Medulla oblongata (tissue), 1 donor: ENCODE measurements at regions not wholly inside any gene's neighbourhood (a gene's known extent, or its start where the extent isn't known, plus 50 kb on each side); places are given as distances from the start of the nearest gene placed in this dataset.

Experiments used
- DNase-seq: peaks from one replicate; pipeline ENCODE4 v3.0.0-alpha.2; 2015; ENCODE audit errors: extremely low spot score

DNA sequence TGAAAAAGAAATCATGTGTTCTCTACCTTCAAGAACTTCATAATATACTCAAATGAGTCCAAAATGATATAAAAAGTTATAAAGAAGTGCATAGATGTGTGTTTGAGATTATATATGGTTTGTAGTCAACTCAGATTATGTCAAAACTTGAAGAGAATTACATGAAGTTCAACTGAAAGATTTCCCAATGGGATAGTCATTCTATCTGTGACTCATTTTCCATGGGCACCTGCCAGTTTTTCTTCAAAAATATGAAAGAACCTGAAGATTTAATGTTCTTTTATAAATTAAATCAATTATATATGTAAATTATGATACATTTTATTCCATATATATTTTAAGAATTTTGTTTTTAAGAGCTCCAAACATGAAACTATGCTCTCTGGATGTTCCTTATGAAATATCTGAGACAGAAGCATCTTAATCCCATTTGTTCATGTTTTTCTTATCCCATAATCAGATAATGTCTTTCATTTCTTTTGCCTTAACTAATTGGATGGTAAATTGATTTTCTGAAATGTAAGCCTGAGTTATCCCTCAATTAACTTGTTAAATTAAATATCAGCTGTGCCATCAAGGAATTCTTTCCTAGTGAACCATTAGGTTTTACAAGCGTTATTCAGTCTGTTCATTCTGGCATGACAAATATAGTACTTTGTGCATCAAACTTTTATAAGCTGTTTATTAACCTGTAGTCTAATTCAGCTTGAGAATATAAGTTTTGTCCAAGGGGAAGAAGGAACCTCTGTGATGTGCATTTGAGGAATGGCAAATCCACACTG is 387.1 kb downstream of the IPMK start:
- no peak for DNase-seq

DNA sequence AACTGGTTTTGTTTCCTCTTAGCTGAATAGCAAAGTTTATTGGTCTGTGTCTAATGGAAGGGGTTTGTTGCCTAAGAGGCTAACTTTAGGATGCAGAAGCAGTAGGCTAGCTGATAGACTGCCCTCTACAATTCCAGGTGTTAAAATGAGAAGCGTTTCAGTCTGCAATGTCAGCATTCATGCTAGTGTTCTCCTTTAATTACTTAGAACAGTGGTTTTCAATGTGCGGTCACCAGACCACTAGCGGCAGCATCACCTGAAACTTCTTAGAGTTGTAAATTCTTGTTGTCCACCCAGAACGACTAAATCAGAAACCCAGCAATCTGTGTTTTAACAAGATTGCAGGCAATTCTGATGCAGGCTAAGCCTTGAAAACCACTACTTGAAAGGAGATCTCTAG is 392.9 kb downstream of the IPMK start:
- DNase-seq: no peak

DNA sequence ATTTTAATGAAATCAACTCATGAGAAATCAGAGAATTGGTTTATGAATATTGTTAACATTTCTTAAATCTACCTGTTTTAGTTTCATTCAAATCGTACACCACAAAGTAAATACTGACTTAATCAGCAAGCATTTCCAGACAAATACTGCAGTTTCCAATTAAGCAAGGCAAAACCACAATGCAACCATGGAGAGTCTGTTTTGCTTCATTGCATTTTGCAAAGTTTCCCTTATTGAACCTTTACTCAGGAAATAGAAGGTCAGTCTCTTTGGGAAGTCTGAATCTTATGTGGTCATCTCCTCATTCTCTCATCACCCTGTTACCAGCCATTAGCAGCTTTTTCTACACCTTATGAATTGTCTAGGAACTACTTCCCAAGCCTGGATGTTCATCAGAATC is 400.5 kb downstream of the IPMK start:
- DNase-seq: no peak

DNA sequence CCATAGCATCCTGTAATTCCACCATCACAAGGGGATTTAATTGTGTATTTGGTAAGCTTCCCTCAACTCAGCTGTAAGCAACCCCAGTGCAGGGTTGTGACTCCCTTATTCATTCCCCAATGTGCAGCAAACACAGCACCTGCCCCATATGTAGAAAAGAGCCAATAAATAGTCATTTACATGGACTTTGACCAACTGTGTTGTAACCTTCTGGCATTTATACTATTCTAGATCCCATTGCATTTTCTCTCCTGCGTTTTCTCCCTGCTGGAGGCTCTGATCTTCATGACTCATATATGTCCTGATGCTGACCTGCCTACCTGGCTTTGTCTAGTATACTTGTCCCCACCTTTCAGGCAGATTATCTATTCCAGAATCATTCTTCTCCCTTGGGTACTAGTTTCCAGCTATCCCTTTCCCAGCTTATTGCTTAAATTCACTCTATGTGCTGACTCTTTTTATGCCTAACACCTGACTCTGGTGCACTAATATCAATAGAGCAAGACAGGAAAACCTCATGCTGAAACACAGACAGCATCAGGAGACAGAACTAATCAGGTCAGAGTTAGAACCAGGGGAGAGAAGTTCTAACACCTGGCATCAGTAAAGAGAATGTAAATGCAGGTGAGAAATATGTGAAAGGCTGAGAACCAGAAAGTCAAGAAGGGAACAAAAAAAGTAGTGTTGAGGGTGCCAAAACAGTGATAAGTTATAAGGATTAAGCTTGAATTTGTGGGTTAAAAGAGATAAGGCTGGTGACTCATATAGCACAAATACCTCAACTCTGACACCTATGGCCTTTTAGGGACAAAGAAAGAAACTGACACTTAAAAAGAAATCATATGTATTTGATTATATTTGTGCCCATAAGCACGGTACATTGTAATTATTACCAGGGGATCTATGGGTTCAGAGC is 402.7 kb downstream of the IPMK start:
- no peak for DNase-seq

DNA sequence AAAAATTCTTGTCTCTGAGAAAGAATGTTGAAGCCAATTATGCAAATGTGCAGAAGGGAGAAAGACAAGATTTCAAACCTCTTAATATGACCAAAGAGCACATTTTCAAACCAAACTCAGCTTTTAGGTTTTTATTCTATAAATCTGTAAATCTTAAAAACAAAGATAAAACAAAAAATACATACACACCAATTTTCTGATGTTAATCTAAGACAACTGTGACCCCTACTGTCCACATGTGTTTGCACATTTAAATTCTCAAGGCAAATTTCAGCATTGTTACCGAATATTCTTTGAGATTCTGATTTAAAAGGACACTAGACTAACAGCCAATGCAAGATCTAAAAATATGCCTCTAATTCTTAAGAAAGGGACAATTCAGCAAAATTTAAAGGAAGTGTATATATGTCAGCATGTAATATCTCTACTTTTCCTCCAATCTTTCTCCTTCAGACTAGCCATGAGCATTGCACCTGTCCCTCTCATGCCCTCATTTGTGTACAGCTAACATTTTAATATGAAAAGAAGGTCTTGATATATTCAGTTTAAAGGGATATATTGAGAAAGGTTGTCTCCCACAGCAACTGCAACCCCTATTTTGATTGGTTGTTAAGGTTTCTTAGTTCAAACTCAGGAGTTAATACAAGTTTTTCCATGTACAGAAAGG is 417.9 kb downstream of the IPMK start:
- peak; percentile 12 for DNase-seq

DNA sequence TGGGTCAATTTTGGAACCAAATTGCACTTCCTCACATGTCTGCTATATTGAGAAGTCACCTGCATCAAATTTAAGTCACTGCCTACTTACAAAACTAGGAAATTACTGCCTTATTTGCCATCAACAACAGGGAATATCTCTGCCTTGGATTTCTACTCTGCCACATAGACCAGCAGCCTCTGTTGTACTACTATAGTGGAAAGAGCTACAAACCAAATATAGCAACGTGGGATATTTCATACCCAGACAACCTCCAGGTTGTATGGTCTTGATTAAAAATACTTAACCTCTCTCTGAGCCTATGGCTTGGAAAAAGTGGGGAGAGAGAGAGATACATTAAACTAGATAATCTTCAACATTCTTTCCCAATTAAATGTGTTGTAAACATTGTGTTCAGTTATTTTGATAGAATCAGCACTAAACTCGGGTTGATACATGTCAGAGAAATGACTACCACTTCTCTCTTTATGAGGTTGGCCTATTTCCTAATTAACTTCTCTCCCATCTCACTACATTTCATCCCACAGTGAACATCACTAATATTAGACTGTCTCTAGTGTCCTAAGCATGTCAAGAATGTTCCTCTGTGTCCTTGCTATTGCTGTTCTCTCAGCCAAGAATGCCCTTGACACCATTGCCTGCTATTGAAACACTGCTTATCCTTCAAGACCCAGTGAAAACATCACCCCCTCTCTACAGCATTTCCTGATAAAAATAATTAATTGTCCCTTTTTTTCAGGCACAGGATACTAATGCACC is 421.2 kb downstream of the IPMK start:
- no peak for DNase-seq

DNA sequence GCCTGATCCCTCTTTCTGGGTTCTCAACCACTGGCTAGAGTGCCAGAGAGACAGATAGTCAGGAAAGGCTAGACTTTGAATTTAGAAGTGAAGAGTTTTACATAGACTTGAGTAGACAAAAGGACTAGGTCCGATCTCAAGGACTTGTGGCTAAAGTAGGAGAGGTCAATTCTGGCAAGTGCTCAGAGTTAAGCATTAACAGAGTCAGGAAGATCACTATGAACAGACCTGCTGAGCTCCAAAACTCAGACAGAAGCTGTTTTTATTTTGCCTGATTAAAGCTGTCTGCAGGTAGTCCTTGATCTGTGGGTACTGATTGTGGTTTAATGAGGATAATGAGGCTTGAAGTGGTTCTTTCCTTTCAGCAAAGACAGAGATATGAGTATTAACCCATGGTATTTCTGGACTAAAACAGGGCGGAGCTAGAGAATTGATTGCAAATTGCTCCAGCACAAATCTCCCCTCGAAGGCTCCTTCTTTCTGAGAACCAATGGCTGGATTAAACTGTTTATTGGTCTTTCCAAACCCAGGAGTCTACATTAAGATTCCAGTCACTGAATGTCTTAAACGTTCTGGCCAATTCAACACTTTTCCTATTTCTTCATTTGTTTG is 423.2 kb downstream of the IPMK start:
- no peak for DNase-seq

DNA sequence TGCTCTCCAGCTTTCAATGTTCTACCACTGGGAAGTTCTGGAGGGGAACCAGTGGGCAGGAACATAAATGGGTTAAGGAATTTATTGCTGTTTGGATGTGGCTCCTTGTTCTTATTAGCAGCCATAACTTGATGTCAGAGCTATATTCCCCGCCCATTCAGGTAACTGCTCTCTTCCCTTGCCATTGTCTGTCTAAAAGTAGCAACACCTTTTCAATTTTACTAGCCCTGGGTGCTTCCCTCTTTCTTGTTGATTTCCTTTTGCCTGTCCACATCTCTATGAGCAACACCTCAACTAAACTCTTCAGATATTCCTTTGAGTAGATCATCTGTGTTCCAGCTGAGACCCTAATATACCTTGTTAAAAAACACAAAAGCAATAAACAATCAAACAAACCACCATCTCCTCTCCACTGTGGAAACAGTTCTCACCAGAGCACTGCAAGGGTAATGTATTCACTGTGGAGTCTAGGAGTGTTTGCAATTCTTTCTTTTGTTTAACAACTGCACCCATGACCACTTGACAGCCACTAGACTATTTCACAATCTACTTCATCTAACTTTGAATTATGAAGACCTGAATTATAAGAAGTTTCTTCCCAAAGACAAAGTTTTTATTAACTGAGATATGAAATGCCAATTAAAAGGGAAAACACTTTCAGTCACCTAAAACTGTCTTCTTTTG is 436.7 kb downstream of the IPMK start:
- DNase-seq: no peak

DNA sequence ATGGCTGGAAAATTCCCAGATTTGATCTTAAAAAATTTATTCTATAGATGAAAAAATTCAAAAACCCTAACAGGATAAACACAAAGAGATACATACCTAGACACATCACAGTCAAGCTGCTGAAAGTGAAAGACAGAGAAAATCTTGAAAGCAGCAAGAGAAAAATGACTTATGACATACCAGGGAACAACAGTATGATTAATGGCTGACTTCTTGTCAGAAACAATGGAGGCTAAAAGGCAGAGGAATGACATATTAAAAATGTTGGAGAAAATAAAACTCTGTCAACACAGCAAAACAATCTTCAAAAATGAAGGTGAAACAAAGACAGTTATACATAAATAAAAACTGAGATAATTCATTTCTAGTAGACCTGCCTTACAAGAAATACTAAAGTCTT is 442.7 kb downstream of the IPMK start:
- DNase-seq: no peak

DNA sequence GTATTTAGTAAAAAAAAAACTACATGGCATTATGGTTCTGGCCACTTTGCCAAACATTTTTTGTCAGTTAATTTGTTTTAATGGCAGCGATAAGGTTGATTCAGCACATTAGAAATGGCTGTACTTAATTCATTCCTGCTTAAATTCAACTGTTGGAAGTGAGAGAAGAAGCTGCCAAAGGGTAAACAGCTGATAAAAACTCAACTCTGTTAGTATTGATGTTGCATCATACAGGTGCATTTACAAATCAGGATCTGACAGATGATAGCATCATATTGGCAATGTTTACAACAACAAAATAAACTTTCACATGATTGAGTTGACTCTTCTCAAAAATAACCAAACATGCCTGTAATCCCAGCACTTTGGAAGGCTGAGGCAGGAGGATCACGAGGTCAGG is 444.3 kb downstream of the IPMK start:
- DNase-seq: no peak

DNA sequence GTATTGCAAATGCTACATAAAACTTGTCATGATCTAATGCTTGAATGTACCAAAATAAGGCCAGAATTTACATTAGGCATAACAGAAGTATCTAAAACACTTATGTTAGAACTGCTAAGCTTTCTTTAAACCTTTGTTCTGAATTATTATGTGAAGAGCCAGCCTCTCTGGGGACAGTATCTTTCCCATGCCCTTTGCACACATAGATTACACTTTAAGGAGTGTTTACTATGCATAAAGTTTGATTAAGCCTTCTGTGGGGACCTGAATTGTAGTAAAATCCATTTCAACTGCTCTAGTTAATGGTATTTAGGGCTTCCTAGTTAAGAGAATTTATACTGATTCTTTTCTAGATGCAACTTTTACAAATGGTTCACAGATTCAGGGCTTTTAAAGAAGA is 444.7 kb downstream of the IPMK start:
- DNase-seq: no peak

DNA sequence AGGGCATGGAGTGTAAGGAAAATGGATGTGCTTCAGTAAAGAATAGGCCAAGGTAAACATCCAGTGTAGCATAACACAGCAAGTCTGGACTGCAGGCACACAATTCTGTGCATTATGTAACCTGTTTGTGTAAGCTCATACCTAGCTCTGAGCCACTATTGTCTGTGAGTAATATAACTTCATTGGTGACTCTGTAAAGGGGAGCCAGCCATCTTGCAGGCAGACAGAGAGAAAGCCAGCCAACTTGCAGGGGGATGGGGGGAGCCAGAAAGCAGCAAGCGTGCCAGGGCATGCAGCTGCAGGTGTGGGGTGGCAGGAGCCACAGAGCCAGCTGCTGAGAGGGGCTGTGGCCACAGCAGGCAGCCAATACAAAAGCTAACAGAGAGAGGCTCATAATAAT is 449.2 kb downstream of the IPMK start:
- DNase-seq: no peak

DNA sequence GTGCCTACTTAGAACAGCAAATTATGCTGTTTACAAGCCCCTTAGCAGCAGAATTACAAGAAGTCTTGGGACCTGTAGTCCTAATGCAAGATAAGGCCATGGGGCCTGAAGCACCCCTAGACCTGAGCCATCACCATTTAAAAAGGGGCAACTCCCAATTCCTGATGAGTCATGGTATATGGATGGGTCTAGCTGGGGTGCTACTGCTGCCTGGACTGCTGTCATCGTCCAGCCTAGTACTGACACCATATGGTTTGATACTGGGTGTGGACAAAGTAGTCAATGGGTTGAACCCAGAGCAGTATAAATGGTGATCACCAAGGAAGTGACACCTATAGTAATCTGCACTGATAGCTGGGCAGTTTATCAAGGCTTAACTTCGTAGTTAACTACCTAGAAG is 450.0 kb downstream of the IPMK start:
- no peak for DNase-seq

DNA sequence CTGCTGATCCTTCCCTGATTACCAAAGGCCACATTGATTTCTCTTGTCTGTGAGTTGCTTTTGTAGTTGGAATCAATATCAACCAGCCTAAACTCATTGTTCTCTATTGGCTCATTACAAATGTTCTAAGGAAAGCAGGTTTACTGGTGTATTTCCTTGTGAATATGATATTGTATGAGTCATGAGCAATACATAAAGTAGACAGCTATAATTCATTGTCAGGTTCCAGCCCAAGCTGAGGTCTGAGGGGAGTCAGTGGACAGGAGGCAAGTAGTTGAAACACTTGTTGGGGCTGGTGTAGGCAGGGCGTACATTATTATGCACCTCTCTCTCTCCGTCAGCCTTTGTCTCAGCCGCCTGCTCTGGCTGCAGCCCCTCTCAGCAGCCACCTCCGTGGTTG is 451.7 kb downstream of the IPMK start:
- DNase-seq: no peak

DNA sequence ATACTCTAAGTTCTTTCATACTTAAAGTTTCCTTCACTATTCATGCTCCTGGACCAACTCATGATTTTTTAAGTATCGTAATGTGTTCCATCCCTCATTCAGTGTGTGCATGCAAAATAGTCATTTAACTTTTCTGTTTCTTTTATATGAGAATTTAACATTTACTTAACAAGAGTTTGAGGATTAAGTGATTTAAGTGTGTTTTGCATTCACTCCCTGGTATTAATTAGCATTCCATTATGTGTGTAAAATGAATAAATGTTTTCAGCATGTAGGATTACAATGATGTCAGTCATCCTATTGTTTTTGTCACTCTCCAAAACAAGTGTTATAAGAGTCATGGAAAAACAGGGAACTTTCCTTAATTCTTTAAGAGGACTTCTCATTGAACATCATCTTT is 457.7 kb downstream of the IPMK start:
- DNase-seq: no peak

DNA sequence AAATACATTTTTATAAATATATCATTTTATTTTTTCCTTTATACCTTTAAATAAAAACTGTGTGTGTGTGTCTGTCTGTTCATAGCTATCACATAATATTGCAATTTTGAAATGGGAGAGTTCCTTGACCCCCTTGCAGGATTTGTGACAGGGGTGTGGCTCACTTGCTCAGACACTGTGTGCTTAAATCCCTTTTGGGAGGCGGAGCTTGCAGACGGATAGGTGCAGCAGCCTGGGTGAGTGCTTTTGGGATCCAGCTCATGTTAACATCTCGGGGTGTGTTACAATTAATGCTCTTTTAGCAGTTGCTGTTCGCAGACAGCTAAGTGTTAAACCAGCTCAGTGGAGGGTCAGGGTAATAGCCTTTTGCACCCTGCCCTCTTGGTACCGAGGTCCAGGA is 459.8 kb downstream of the IPMK start:
- no peak for DNase-seq

DNA sequence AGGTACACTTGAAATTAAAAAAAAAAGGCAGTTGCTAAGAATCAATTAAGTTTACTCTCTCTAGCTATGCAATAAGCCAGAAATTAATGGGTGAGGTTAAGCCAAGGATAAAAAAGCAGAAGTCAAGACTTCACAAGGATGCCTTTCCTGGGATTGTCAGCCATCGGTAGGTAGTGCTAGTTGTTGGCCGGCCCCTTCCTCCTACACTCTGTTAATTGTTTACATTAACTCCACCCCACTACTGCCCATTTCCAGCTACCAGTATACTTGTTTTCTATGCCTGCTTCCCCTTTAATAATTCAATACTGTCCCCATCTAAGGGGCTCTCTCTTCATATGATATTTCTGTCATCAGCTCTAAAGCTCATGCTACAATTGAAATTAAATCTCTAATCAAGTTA is 461.0 kb downstream of the IPMK start:
- DNase-seq: no peak

DNA sequence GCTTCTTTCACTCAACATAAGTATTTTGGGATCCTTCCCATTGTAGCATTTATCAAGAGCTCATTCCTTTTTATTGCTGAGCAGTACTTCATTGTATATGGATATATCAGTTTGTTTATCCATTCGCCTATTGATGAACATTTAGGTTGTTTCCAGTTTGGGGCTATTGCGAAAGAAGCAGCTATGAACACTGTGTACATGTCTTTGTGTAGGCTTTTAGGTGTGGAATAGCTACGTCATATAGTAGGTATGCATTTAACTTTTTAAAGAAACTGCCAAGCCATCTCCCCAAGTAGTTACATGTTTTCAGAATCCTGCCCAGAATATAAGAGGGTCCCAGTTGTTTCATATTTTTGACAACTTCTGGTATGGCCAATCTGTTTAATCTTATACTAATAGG is 468.1 kb downstream of the IPMK start:
- DNase-seq: no peak

DNA sequence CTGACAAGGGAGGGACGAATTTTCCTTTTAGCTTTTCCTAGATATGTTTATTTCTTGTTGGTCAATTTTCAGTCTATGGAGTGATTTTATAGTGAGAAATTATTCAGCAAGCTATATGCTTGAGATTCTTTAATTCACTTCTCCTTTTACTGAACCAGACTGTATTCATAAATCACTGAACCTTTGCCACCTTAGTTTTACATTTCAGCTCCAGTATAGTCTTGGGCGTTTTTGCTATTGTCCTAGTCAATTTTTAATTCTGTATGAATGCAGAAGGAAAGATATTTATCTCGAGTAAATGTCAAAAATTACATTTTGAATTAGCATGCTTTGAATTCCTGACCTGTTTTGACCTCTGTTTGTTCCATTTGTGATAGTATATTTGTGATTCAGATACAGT is 468.9 kb downstream of the IPMK start:
- DNase-seq: no peak

DNA sequence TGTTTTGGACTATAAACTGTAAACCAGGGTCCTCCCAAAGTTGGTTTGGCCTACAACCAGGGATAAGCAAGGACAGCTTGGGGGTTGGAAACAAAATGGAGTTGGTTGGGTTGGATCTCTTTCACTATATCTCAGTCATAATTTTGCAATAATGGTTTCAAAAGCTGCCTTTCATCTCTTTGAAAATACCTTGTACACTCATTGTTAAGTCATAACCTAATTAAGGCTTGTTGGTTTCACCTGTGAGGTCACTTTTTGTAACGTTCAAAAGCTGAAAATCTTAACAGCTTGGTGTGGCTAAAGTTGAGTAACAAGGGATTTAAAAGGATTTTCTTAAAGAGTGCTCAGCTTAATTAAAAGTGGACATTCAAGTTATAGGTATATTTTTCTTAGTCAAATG is 476.1 kb downstream of the IPMK start:
- DNase-seq: no peak

DNA sequence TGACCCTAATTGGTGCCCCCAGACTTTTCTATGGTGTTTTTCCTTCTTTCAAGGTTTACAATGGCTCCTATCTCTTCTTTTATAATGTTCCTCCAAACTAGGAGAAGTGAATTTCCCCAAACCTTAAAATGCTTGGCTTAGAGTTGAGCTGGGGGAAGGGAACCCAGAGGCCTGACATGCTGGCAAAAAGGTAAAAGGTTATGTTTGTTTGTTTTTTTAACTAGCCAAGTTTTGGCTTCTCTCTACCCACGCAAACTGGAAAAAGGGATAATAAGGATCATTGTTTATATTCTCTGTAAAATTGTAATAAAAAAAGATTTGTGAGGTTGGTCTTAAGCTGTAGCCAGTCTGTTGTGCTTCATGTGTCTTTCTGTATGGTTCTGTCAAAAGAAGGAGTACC is 477.0 kb downstream of the IPMK start:
- DNase-seq: no peak
